Esophagus muscularis mucosa (tissue), 4 donors: ENCODE measurements at regions not wholly inside any gene's neighbourhood (a gene's known extent, or its start where the extent isn't known, plus 50 kb on each side); places are given as distances from the start of the nearest gene placed in this dataset.

Experiments
- DNase-seq: peaks from one replicate; pipeline ENCODE4 v3.0.0-alpha.2; 2017; ENCODE audit errors: extremely low spot score
- H3K27ac ChIP-seq, 4 donors: fragments of 200-600 bp; sonication (generic); replicated peaks in 1 of 4; 1 replicate in 3 of 4; 2 replicates in 1 of 4; pipeline ENCODE4 v1.5.1; 2016 to 2019; ENCODE audit warnings: mild to moderate bottlenecking in 1 of 4
- H3K27me3 ChIP-seq, 4 donors: fragments of 200-600 bp; sonication (generic); one replicate each; pipeline versions ENCODE4 v1.5.1 to v1.6.0; 2016 to 2019
- H3K36me3 ChIP-seq, 4 donors: fragments of 200-600 bp; sonication (generic); one replicate each; pipeline ENCODE4 v1.5.1; 2016 to 2019
- H3K4me1 ChIP-seq, 4 donors: fragments of 200-600 bp; sonication (generic); one replicate each; pipeline ENCODE4 v1.5.1; 2016 to 2019
- H3K4me3 ChIP-seq, 4 donors: fragments of 200-600 bp; sonication (generic); 1 replicate in 2 of 4; 2 replicates in 2 of 4; pipeline ENCODE4 v1.5.1; 2016 to 2019; ENCODE audit warnings: mild to moderate bottlenecking in 4 of 4, moderate library complexity in 1 of 4
- H3K9me3 ChIP-seq, 4 donors: fragments of 200-600 bp; sonication (generic); 1 replicate in 3 of 4; 2 replicates in 1 of 4; pipeline ENCODE4 v1.5.1; 2016 to 2019
- CTCF ChIP-seq, 3 experiments: fragments of 200-600 bp in 2 of 3; fragments of 450-650 bp in 1 of 3; sonication (generic) in 2 of 3; IDR thresholded peaks; one replicate each; pipeline ENCODE4 v1.5.1; 2017 to 2019; ENCODE audit warnings: antibody characterized with exemption in 3 of 3, mild to moderate bottlenecking in 2 of 3, moderate library complexity in 1 of 3
- EP300 ChIP-seq: sonication (generic); formaldehyde crosslinking; IDR thresholded peaks from one replicate; pipeline ENCODE4 v1.6.1; 2017; ENCODE audit warnings: antibody characterized with exemption
- POLR2A ChIP-seq: fragments of 450-650 bp; IDR thresholded peaks from one replicate; pipeline ENCODE4 v1.6.1; 2017; ENCODE audit warnings: antibody characterized with exemption, moderate library complexity, mild to moderate bottlenecking, low read depth
- POLR2AphosphoS5 ChIP-seq, 2 donors: sonication (generic); formaldehyde crosslinking; IDR thresholded peaks; one replicate each; pipeline ENCODE4 v1.6.1; 2017; ENCODE audit warnings: antibody characterized with exemption in 2 of 2
- WGBS: methylation state at CpG from one replicate; pipeline ENCODE4 v1.1.5; 2018; 5-methylcytosine and 5-hydroxymethylcytosine counted together
- intact Hi-C: fragments of 100-400 bp; cut with DNase I; formaldehyde crosslinking; loops from one replicate; pipeline ENCODE4 v1.15.1; 2023

- Histone ChIP-seq H3K9me3 (no peaks in the 10 kb centered on the region), H3K27me3 (peaks cover 0 to 9% (median 0%) of the 10 kb centered on the region in 4 donors), H3K27ac (no peak overlapping the region), H3K4me3 (no peak overlapping the region), H3K4me1 (no peaks in the 10 kb centered on the region), H3K36me3 (no peaks in the 10 kb centered on the region)
- DNase-seq, result peak; percentile 79
- intact Hi-C loops, result no loop called here
- 44% methylated on average over 3 of the region's 3 CpGs for WGBS
- TF ChIP-seq POLR2A, result no peak
- TF ChIP-seq CTCF (IDR thresholded peaks at IDR 0.05), result no peak
- no peak for TF ChIP-seq EP300
- no peak for TF ChIP-seq POLR2AphosphoS5 (IDR thresholded peaks at IDR 0.05)
These were observed 423.2 kb upstream of the C16orf82 start for GRCh38 chr16:26643519-26643918.

- no peak overlapping the region for H3K27ac ChIP-seq
- peak; percentile 26 for DNase-seq
- no peaks in the 10 kb centered on the region for H3K36me3 ChIP-seq
- H3K9me3 ChIP-seq, result no peaks in the 10 kb centered on the region
- H3K4me1 ChIP-seq, result no peaks in the 10 kb centered on the region
- H3K27me3 ChIP-seq, result peaks cover 0 to 9% (median 0%) of the 10 kb centered on the region in 4 donors
- intact Hi-C loops, result no loop called here
- H3K4me3 ChIP-seq, result no peak overlapping the region
- WGBS, result 79% methylated on average over 11 of the region's 11 CpGs
- TF ChIP-seq CTCF (IDR thresholded peaks at IDR 0.05) (no peak), EP300 (no peak), POLR2A (no peak), POLR2AphosphoS5 (IDR thresholded peaks at IDR 0.05) (no peak)
These were observed 421.7 kb upstream of the C16orf82 start for GRCh38 chr16:26644912-26645543.

GRCh38 chr16:26645614-26646013 is 421.1 kb upstream of the C16orf82 start:
- WGBS, result 23% methylated on average over 9 of the region's 9 CpGs
- Histone ChIP-seq H3K9me3 (no peaks in the 10 kb centered on the region), H3K36me3 (no peaks in the 10 kb centered on the region), H3K4me3 (no peak overlapping the region), H3K27me3 (peaks cover 0 to 9% (median 0%) of the 10 kb centered on the region in 4 donors), H3K4me1 (no peaks in the 10 kb centered on the region), H3K27ac (no peak overlapping the region)
- intact Hi-C loops, result no loop called here
- peak; percentile 81 for DNase-seq
- TF ChIP-seq POLR2A, result no peak
- peak in 1 of 3 experiments; percentile 10 for TF ChIP-seq CTCF (IDR thresholded peaks at IDR 0.05)
- TF ChIP-seq POLR2AphosphoS5 (IDR thresholded peaks at IDR 0.05), result no peak

- DNase-seq, result peak; percentile 42
- Histone ChIP-seq H3K9me3 (no peaks in the 10 kb centered on the region), H3K36me3 (no peaks in the 10 kb centered on the region), H3K4me1 (no peaks in the 10 kb centered on the region), H3K27me3 (no peaks in the 10 kb centered on the region), H3K27ac (no peak overlapping the region), H3K4me3 (no peak overlapping the region)
- TF ChIP-seq CTCF (IDR thresholded peaks at IDR 0.05), result no peak
- TF ChIP-seq EP300, result no peak
- TF ChIP-seq POLR2AphosphoS5 (IDR thresholded peaks at IDR 0.05), result no peak
- TF ChIP-seq POLR2A, result no peak
- intact Hi-C loops, result no loop called here
- WGBS, result 67% methylated on average over 4 of the region's 4 CpGs
These were observed 418.9 kb upstream of the C16orf82 start for GRCh38 chr16:26647870-26648269.

GRCh38 chr16:26648851-26649250 is 417.9 kb upstream of the C16orf82 start:
- intact Hi-C loops, result no loop called here
- H3K36me3 ChIP-seq, result no peaks in the 10 kb centered on the region
- TF ChIP-seq CTCF (IDR thresholded peaks at IDR 0.05) (no peak), POLR2A (no peak), EP300 (no peak), POLR2AphosphoS5 (IDR thresholded peaks at IDR 0.05) (no peak)
- peak; percentile 68 for DNase-seq
- H3K4me3 ChIP-seq, result no peak overlapping the region
- no peak overlapping the region for H3K27ac ChIP-seq
- H3K9me3 ChIP-seq, result no peaks in the 10 kb centered on the region
- no peaks in the 10 kb centered on the region for H3K27me3 ChIP-seq
- WGBS, result 25% methylated on average over 2 of the region's 2 CpGs
- H3K4me1 ChIP-seq, result no peaks in the 10 kb centered on the region
